ENCODE measurements at regions not wholly inside any gene's neighbourhood (a gene's known extent, or its start where the extent isn't known, plus 50 kb on each side); places are given as distances from the start of the nearest gene placed in this dataset.

DNA sequence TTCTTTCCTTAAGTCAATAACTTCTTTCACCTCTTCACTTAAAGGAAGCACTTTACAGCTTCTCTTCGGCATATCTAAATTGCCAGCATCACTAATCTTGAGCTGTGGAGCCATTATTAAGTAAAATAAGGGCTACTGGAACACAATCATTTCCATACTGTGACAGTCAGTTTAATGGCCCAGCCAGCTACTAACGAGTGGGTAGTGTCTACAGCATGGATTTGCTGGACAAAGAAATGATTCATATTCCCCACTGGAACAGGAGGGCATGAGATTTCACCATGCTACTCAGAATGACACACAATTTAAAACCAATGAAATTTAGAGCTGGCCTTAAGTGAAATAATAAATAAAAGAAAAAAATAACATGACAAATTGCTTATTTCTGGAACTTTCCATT lies 72.1 kb downstream of the DDIT4L start:
- no peak overlapping the region for H3K4me3 ChIP-seq
- DNase-seq (no peak), ATAC-seq (no peak)
- no peak for TF ChIP-seq POLR2A (IDR thresholded peaks at IDR 0.05)
- TF ChIP-seq, protein P1, sequence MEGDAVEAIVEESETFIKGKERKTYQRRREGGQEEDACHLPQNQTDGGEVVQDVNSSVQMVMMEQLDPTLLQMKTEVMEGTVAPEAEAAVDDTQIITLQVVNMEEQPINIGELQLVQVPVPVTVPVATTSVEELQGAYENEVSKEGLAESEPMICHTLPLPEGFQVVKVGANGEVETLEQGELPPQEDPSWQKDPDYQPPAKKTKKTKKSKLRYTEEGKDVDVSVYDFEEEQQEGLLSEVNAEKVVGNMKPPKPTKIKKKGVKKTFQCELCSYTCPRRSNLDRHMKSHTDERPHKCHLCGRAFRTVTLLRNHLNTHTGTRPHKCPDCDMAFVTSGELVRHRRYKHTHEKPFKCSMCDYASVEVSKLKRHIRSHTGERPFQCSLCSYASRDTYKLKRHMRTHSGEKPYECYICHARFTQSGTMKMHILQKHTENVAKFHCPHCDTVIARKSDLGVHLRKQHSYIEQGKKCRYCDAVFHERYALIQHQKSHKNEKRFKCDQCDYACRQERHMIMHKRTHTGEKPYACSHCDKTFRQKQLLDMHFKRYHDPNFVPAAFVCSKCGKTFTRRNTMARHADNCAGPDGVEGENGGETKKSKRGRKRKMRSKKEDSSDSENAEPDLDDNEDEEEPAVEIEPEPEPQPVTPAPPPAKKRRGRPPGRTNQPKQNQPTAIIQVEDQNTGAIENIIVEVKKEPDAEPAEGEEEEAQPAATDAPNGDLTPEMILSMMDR (IDR thresholded peaks at IDR 0.05 in 4 of 5, conservative IDR thresholded peaks at IDR 0.05 in 1 of 5), result no peak
- H3K4me1 ChIP-seq, result peaks cover 0 to 5% of the 10 kb centered on the region in 2 donors
- H3K36me3 ChIP-seq, result no peaks in the 10 kb centered on the region
- H3K9me3 ChIP-seq, result no peaks in the 10 kb centered on the region
- no peak overlapping the region for H3K27ac ChIP-seq
- intact Hi-C loops (cut with DNase I; ENCODE audit: low total_unique reads), result no loop called here
- no peaks in the 10 kb centered on the region for H3K27me3 ChIP-seq
- in situ Hi-C loops (cut with MboI; ENCODE audit: low sequenced_read_pairs in 4 of 4), result no loop called here

DNA sequence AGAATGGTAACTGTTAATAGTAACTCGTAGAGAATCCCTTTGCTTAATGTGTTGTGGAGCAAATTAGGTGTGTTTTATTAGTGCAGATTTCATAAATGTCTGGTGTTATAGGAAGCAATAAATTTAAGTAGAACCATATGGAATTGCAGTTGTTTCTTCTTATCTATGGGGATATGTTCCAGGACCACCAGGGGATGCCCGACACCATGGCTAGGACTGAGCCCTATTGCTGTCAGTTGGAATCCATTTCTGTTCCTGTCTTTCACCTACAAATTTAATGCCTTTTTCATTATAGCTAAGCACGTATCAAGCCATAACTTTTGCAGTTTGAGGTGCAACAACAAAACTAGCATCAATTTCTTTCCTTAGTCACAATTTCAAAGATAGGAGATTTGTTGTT lies 72.5 kb downstream of the DDIT4L start:
- intact Hi-C loops (cut with DNase I; ENCODE audit: low total_unique reads) (no loop called here), in situ Hi-C loops (cut with MboI; ENCODE audit: low sequenced_read_pairs in 4 of 4) (no loop called here)
- no peak for TF ChIP-seq POLR2A (IDR thresholded peaks at IDR 0.05)
- TF ChIP-seq, protein P1 (IDR thresholded peaks at IDR 0.05 in 4 of 5, conservative IDR thresholded peaks at IDR 0.05 in 1 of 5), result peak; percentile 23 to 54 (median 39)
- Histone ChIP-seq H3K4me3 (no peak overlapping the region), H3K27me3 (no peaks in the 10 kb centered on the region), H3K9me3 (no peaks in the 10 kb centered on the region), H3K27ac (no peak overlapping the region), H3K4me1 (peaks cover 0 to 5% of the 10 kb centered on the region in 2 donors), H3K36me3 (no peaks in the 10 kb centered on the region)
- DNase-seq, result peak in 1 of 2 donors; percentile 21
- peak in 1 of 2 donors; percentile 61 for ATAC-seq

DNA sequence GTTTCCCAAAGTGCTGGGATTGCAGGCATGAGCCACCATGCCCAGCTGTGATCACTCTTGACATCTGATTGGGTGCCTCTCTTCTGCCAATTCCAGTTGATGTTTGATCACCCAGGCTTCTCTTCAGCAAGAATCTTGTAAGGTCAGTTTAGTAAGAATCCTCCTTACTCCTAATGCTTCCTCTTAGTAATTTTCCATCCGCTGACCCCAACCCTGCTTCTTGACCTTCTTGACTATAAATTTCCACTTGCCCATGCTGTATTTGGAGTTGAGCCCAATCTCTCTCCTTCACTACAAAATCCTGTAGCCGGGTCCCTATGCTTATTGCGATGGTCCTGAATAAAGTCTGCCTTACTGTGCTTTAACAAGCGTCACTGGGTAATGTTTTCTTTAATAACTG lies 75.4 kb downstream of the DDIT4L start:
- in situ Hi-C loops (cut with MboI; ENCODE audit: low sequenced_read_pairs in 4 of 4), result no loop called here
- intact Hi-C loops (cut with DNase I; ENCODE audit: low total_unique reads), result no loop called here
- no peaks in the 10 kb centered on the region for H3K9me3 ChIP-seq
- peaks cover 0 to 5% of the 10 kb centered on the region in 2 donors for H3K4me1 ChIP-seq
- DNase-seq (no peak), ATAC-seq (no peak)
- peak overlapping the region in 2 of 4 donors; percentile 18 to 54 for H3K27ac ChIP-seq
- H3K4me3 ChIP-seq, result no peak overlapping the region
- H3K27me3 ChIP-seq, result no peaks in the 10 kb centered on the region
- TF ChIP-seq POLR2A (IDR thresholded peaks at IDR 0.05), result no peak
- TF ChIP-seq, protein P1 (IDR thresholded peaks at IDR 0.05 in 4 of 5, conservative IDR thresholded peaks at IDR 0.05 in 1 of 5), result no peak
- H3K36me3 ChIP-seq, result no peaks in the 10 kb centered on the region

DNA sequence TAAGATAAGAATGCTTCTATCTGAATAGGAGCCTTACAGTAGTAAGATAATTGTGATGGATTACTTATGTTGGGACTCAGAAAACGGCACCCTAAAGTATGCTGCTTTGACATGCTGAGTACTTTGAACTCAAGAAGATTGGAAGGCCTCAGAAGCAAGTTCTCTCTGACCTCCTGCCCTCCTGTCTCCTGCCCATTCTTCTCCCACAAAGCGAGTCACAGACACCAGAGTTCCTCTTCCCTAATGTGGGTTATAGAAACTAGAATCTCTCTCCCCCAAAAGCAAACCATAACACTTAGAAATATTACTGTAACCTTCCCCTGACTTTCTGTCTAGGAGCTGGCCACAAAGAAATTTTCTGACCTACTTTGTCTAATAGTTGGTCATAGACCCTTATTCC lies 76.5 kb downstream of the DDIT4L start:
- no peak for ATAC-seq

More for the DNA sequence above, 76.5 kb downstream of the DDIT4L start:
- peaks cover 0 to 5% of the 10 kb centered on the region in 2 donors for H3K4me1 ChIP-seq
- DNase-seq, result no peak
- TF ChIP-seq, protein P1 (IDR thresholded peaks at IDR 0.05 in 4 of 5, conservative IDR thresholded peaks at IDR 0.05 in 1 of 5), result no peak
- TF ChIP-seq POLR2A (IDR thresholded peaks at IDR 0.05), result no peak
- no peaks in the 10 kb centered on the region for H3K36me3 ChIP-seq
- H3K4me3 ChIP-seq, result no peak overlapping the region
- H3K9me3 ChIP-seq, result no peaks in the 10 kb centered on the region
- H3K27ac ChIP-seq, result no peak overlapping the region
- no peaks in the 10 kb centered on the region for H3K27me3 ChIP-seq
- intact Hi-C loops (cut with DNase I; ENCODE audit: low total_unique reads) (no loop called here), in situ Hi-C loops (cut with MboI; ENCODE audit: low sequenced_read_pairs in 4 of 4) (no loop called here)

Measured in gastrocnemius medialis (tissue), 4 donors.